ENCODE measurements at regions not wholly inside any gene's neighbourhood (a gene's known extent, or its start where the extent isn't known, plus 50 kb on each side); places are given as distances from the start of the nearest gene placed in this dataset.

DNA sequence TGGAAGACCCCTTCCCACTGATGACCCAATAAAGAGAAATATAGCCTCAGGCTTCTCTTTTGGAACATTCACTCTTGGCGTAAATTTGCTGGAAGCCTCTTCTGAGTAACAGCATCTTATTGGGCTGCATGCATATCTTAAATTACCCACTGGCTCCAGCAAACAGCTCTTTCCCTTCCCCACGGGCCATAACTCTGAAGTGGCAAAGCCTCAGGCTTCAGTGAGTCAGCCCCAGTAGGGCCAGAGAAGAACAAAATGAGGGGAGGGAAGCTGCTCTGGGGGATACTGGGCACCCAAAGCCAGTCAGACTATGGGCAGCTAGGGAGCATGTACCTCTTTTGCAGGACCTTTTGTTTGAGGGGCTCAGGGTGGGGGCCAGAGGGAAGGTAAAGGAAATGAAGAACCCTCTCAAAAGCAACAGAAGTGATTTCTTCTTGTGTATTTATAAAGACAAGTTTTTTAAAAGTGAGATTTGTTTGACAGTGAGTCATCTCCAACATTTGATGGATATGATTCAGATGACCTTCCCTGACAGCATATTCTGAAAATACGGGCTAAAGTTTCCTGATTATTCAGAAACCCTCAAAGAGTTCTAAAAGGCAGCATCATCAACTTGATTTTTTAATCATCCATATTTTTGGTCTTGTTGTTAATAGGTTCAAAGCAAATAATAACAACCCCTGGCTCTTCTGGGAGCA is 203.4 kb downstream of the KIF18A start:
- no peak for DNase-seq

DNA sequence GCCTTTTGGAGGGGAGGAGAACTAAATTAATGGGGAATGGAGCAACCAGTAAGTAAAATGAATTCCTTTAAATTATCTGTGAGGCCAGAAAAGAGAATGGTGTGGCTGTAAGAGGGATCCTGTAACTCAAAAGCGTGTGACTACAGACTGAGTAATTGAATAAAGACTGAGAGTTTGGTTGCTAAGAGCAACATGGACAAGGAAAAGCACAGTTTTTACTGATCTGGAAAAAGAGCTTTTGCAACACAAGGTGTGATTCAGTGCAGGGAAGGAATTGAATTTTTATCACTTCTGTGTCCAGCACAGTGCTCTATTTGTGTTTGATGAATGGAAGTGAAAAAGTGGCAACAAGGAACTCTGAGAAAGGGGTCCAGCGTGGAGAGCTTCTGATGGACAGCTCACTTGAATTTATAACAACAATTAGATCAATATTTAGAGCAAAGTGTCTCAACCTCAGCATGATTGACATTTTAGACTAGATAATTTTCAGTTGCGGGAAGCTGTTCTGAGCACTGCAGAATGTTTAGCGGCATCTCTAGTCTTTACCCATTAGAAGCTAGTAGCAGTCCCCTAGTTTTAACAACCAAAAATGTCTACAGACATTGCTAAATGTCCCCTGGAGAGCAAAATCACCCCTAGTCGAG is 202.8 kb upstream of the BDNF start:
- DNase-seq = no peak

DNA sequence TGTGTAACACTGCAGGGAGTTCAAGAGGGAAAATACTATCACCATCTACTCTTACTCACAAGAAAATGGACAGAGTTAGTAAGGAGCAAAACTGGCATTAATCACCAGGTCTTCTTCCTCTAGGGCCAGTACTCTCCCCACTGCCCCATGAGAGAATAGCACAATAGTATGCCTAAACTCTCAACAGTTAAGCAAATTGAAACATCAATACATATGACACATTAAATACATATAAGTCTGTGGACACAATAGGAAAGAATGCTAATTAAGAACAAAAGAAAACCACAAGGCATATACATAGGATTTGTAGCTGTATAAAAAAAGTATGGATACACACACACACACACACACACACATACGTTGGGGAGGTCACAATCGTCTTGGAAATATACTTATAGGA is 197.9 kb upstream of the BDNF start:
- no peak for DNase-seq

DNA sequence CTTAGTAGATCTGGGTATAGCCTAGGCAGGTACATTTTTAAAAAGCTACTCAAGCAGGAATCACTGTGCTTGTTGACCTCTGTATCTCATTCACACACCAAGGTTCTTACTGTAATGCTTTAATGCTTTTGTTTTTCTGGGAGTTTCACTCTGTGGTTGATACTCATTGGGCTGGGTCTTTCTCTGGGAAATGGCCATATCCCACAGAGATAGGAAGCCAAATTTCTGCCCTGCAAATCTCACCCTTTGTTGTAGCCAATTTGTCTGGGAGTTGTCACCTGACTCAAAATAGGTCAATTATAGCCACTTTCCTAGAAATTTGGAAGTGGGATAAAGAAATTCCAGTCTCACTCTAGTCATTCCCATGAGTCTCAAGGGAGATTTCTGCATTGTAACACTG is 195.8 kb upstream of the BDNF start:
- no peak for DNase-seq

DNA sequence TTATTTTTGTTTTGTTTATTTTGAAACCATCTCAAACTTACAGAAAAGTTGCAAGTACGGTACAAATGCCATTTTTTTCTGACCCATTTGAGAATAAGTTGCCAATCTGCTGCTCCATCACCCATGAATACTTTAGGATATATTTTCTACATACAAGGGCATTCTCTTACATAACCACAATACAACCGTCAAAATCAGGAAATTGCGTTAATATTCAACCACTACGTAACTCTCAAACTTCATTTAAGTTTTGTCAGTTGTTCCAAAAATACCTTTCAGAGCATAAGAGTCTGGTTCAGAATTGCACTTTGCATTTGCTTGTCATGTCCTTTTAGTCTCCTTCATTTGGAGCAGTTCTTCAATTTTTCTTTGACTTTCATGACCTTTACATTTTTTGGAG is 194.3 kb upstream of the BDNF start:
- DNase-seq = no peak

DNA sequence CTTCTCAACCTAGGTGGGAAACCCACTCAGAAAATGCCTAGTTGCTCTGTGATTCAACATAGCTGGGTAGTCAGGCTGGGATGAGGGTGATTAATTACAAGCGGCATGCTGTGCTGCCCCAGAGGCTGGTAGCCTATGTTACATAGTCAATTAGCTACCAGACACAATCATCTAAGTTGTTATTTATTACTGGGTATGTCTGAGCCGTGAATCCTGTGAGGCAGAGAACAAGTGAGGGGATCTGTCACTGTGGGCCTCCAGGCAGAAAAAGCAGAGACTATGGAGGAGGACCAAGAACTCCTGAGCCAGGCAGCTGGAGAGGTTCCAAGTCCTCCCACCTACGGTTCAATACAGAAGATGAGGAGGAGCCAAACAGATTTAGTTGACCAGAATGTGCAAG is 186.6 kb upstream of the BDNF start:
- DNase-seq = no peak

DNA sequence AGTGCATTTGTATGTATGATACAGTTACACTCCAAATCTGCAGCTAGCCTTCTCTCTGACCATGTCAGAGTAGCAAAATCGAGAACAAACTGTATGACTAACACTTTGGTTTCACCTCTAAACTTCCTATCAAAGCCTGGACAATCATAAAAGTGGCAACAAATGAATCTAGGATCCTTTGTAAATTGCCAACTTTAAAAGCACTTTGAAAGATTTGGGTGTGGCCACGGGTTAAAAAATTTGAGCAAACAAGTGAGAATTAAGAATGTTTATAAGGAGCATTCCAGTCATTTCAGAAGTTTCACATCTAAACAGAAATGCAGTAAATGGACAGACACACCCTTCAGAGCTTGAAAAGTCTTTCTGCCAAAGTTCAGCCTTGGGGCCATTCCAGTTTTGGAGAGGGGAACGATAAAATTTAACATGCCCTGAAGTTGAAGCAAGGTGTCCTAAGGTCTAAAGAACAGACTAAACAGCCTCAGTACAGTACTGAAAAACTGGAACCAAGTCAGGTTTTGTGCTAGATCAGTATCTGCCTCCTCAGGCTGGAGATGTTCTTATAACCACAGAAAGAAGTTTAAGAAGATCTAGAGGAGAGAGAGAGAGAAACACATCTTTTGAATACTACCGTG is 181.9 kb upstream of the BDNF start:
- no peak for DNase-seq

DNA sequence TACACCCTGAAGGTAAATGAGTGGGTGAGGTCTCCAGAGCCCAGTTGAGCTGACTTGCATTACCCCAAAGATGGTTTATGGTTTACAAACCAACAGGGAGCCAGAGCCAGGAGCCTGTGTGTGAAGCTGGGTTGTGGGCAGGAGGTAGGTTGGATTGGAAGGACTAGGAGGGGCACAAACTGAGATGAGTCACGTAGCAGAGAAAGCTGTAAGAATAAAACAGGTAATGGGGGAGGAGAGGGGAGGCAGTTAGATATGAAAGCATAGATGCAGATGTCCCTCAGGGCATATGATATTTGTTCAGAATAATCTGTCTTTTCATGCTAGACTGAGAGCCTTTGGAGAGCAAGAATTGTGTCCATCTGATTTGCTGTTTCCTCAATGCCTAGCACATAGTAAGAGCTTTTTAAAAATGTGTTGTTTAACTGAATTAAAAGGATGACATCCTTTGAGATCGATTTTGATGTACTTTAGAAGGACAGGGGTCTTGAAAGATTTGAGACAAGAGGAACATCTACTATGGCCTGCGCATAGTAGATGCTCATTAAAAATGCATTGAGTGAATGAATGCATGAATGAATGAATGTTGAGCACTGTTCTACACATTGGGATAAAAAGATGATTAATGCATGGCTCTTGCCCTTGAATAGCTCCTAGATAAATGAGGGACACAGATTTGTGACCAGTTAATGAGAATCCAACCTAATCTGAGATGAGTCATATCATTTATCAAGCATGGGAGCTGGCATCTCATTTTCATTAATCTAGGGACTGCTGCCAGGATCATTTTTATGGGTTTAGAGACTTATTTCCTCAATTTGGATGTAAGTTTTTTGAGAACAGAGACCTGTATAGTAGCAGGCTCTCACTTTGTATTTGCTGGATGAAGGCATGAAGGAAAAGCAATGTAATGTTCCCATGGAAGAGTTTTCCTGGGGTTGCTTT is 175.8 kb upstream of the BDNF start:
- DNase-seq = no peak

DNA sequence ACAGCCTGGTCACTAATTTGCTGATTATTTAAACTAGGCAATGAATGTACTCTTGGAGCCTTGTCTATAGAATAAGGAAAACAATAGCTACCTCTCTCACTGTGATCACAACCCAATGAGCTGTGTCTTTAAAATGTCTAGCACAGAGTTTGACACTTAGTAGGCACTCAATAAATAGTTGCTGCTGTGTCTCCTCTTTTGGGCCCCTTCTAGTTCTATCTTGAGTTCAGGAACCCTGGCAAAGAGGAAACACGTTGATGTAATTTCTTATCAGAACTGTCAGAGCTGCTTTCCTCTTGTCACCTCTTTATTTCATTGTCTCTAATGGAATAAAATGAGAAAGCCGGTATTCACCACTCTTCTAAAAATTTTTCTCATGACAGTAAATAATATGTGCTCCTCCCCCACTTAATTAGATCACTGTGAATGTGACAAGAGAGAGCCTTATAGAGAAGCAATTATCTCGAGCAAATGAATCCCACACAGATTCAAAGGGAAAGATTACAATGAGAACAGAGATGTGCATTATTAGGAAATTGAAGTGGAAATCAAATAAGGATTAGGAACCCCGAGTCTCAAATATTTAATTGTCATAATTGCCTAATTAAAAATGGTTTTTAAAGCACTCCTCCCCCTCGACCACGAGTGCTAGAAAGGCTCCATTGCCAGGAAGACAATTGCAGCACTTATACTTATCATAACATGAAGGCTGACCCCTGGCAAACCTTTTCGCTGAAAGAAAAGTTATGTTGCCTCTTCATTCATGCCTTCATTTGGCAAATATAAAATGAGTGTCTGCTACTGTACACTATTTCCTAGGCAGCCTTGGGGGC is 175.0 kb upstream of the BDNF start:
- DNase-seq = no peak

DNA sequence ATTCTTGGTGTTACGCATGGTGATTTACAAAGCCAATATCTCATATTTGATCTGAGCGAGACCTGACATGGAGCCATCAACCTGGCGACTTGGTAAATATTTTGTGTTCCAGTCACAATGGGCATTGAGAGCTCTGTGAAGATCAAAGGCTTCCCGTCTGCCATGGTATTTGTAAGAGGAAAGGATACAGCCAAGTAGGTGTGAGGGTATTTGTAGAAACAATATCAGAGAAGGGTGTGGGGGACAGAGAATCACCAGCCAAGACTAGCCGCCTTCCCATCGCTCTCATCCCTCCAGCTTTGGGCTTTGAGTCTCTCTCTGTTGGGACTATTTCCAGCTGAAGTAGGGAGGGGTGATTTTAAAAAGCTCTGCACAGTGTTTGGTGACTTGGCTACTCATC is 173.4 kb upstream of the BDNF start:
- DNase-seq = no peak

DNA sequence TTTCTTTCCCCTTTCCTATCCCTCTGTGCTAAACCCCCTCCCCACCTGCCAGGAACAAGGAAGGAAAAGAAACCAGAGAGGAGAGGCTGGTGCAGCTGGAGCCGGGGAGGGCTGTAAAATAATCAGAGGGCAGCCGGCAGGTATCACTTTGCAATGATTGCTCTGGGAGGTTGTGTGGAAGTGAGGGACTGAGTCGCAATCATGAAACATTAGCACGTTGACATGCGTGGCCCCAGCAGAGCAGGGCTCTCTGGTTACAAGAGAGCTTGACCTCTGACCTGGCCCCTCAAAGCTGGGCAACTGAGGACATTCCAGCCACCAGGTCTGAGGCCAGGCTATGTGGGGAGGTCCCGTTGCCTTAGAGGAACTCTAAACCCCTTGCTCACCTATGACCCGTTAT is 170.8 kb upstream of the BDNF start:
- DNase-seq = no peak

DNA sequence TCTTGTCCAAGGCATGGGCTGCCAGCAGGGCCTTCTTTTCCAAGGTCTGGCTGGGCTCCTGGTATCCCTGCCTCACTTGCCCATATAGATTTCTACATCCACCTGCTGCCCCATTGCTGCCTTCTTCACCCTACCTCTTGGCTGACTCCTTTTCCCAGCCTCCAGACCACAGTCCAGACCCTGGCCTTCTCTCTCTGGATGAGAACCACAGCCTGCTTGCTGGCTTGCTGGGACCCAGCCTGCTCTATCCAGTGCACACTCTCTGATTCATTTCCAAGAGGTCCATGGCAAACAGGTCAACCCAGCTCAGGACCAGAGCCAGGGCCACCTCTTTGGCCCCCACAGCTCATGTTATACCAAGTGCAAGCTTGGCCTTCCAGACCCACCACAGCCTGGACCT is 169.4 kb upstream of the BDNF start:
- DNase-seq = no peak

DNA sequence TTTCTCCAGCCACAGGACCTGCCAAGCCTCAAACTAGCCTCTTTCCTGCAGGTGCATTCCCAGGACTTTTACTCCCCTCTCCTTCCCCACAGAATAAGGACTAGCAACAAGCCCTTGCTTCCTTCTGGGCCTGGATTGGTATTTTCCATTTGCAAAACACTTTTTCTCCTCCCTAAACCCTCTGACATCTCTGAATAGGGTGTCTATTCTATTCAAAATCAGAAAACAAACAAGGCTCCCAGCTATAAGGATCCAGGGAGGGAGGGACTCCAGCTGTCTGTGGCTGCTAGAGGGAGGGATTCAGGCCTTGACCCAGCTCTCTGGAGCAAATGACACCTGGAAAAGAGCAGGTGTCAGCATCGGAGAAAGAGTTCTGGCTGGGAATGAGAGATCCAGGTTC is 168.5 kb upstream of the BDNF start:
- DNase-seq = no peak

DNA sequence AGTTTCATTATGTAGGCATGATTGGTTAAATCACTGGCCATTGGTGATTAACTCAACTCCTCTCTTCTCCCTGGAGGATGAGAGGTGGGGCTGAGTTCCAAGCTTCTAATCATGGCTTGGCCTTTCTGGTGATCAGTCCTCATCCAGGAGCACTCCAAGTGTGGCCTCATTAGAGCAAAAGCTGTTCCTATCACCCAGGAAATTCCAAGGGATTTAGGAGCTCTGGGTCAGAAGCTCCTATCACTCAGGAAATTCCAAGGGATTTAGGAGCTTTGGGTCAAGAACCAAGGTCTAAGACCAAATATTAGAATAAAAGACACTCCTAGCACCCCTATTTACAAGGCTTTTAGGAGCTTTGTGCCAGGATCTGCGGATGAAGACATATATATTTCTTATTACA is 168.0 kb upstream of the BDNF start:
- no peak for DNase-seq

DNA sequence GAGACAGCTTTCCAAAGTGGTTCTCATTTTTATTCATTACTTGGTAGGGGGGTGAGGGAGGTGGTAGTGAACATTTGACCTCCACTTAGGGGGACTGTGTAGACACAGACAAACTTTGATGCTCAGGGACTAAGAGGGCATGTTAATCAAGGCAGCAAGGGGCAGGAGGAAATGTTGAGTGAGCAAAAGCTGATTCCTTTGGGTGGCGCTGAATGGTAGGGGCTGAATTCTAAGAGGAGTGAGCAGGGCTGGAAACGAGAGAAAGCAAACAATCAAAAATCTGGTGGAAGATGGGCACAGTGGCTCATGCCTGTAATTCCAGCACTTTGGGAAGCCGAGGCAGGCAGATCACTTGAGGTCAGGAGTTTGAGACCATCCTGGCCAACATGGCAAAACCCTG is 164.8 kb upstream of the BDNF start:
- DNase-seq = no peak

DNA sequence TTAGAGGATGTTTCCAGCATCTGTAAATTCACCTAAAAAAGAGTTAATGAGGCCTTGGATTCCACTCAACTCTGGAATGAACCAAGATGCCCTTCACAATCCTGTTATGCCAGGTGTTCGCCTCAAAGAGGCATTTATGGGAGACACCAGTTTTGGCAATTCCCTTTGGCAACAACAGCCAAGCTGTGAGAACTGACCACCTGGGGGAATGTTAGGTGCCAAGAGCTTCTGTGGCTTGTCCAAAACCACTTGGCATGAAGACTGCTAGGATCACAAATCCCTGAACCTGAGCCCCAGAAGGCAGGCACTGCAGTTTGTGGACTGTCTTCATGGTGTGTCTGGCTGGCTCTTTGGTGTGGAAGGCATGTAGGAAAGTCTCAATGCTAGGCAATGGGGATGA is 164.4 kb upstream of the BDNF start:
- no peak for DNase-seq

DNA sequence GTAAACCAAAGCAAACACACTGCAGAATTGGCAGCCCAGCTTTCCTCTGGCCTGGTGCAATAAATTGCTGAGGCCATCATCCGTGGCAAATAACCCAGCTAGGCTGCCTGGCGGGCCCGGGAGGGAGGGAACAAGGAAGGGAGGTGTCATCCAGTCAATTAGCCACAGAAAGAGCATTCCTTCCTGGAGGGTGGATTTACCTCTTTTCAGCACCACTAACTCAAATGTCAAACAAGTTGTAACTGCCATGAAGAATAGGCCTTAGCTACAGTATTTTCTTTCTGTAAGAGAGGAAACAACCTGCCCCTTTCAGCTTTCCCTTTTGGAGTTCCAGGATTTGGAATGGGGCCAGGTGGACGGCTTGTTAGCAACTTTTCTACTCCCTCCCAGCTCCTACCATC is 163.8 kb upstream of the BDNF start:
- no peak for DNase-seq

DNA sequence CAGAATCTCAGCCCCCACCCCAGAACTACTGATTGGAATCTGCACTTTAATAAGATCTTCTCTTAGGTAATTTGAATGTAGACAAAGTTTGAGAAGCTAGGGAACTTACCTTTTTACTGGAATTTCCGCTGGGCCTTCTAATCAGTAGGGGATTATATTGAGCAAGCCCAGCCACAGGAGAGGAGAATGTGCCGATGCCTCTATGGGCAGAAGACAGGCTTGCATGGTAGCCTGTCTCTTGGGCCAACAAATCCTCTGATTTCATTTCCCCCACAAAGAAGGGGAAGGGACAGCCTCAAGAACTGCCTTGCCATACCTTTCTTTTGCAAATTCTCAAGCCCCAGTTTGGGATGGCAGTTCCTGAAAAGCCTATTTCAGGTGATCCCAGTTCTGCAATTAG is 163.4 kb upstream of the BDNF start:
- DNase-seq = no peak

DNA sequence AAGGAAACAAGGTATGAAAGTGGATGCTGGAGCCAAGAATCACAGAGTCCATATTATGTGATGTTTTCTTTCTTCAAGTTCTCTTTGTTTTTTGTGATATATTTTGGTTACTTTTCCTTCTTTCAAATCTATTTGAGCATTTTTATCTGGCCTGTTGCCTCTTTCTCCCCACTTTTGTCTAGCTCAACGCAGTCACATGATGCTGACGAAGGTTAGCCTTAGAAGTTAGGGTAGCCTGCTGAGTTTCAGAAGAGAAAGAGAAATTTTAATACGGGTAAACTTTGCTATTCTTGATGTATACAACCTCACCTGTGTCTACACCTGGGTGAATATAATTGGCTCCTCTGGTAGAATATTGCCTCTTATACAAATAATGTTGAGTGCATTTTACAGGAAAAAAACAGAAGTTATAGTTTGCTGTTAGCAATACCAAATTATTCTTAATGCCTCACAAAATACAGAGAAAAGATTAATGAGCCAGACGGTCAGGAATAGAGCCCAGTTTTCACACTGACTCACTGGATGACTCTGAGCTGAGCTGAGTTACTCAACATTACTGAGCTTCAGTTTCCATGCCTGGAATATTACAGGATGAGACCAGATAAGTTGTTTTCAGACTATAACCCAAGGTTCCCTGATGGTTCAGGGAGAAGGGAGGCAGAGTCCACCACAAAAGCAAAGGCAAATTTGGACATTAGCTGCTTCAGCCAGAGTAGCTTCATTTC is 161.6 kb upstream of the BDNF start:
- DNase-seq = no peak

DNA sequence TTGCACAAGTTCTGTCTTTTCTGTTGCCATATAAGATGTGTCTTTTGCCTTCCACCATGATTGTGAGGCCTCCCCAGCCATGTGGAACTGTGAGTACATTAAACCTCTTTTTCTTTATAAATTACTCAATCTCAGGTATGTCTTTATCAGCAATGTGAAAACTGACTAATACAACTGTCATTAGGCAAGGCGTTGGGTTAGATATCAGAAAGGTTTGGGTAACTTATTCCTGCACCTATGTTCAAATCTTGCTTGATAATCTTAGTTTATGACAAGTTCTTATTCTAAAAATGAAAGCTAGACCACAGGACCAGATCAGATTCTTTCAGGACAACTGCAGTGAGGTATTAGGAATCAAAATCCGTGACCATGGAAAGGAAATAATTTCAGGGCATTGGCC is 160.6 kb upstream of the BDNF start:
- DNase-seq = no peak

DNA sequence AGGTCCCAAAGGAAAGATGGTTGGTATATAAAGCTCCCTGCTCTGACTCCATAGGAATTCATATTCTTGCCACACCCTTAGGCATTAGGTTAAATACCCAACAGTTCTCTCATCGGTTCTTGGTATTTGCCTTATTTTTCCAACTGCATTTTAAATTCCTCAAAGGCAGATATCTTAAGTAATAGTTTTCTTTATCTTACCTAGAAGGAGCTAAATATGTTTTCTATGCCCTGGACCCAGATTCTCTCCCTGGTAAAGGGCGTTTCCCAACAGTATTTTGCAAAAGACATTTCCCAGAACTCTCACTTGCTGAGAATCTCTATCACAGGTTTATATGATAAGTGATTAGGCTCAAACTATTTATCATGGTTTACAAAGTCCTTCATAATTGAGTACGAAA is 158.6 kb upstream of the BDNF start:
- no peak for DNase-seq

DNA sequence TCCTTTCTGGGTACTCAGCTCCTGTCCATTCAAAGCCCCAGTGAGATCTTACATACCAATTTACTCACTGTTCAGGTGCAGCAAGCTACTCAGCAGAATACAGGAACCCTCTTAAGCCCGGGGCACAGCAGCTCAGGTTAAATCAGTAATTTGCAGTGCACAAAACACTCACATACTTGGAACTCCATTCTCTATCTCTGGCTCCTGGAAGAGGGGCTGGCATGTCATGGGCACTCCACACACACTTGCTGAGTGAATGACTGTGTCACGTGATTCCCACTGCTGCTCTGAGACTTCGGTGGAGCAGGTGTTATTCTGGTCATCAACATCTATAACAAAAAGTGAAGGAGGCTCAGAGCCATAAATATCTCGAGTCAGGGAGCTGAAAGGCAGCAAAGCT is 157.3 kb upstream of the BDNF start:
- DNase-seq = no peak
